GM23338 (cell line): ENCODE measurements at regions not wholly inside any gene's neighbourhood (a gene's known extent, or its start where the extent isn't known, plus 50 kb on each side); places are given as distances from the start of the nearest gene placed in this dataset.

ENCODE experiments used
- ATAC-seq: fragments of 200-7000 bp; cut with Tn5 transposase; 3 replicates; pipeline ENCODE4 v1.9.1; 2020
- DNase-seq: peaks from one replicate; pipeline ENCODE4 v3.0.0-alpha.2; 2015; ENCODE audit warnings: low spot score
- H2AFZ ChIP-seq: fragments of 200-600 bp; sonication (generic); 2 replicates; pipeline ENCODE4 v1.8.0; 2016; ENCODE audit warnings: antibody characterized with exemption, mild to moderate bottlenecking, moderate library complexity
- H3F3A ChIP-seq: fragments of 200-600 bp; sonication (generic); replicated peaks from 2 replicates; pipeline ENCODE4 v1.8.0; 2017; ENCODE audit warnings: antibody characterized with exemption, mixed run types, low read depth
- H3K27ac ChIP-seq: fragments of 200-600 bp; sonication (generic); 2 replicates; pipeline ENCODE4 v1.6.1; 2016; ENCODE audit warnings: low read depth
- H3K27me3 ChIP-seq: fragments of 200-600 bp; sonication (generic); 2 replicates; pipeline ENCODE4 v1.8.0; 2016; ENCODE audit warnings: mild to moderate bottlenecking, mixed run types, moderate library complexity; ENCODE audit not compliant: insufficient read depth
- H3K36me3 ChIP-seq: fragments of 200-600 bp; sonication (generic); 2 replicates; pipeline ENCODE4 v1.8.0; 2016; ENCODE audit warnings: mild to moderate bottlenecking; ENCODE audit not compliant: insufficient read depth
- H3K4me1 ChIP-seq: fragments of 200-600 bp; sonication (generic); 2 replicates; pipeline ENCODE4 v1.8.0; 2016; ENCODE audit warnings: mild to moderate bottlenecking, moderate library complexity; ENCODE audit not compliant: insufficient read depth
- H3K4me2 ChIP-seq: fragments of 200-600 bp; sonication (generic); 2 replicates; pipeline ENCODE4 v1.7.1; 2017; ENCODE audit warnings: mixed run types
- H3K4me3 ChIP-seq: fragments of 200-600 bp; sonication (generic); 2 replicates; pipeline ENCODE4 v1.6.1; 2016; ENCODE audit warnings: mixed run types
- H3K79me2 ChIP-seq: fragments of 200-600 bp; sonication (generic); replicated peaks from 2 replicates; pipeline ENCODE4 v1.8.0; 2017; ENCODE audit warnings: mild to moderate bottlenecking; ENCODE audit not compliant: insufficient read depth
- H3K9me2 ChIP-seq: fragments of 200-600 bp; sonication (generic); 2 replicates; pipeline ENCODE4 v1.8.0; 2017; ENCODE audit not compliant: insufficient read depth
- H4K20me1 ChIP-seq: fragments of 200-600 bp; sonication (generic); replicated peaks from 2 replicates; pipeline ENCODE4 v1.8.0; 2017; ENCODE audit warnings: mild to moderate bottlenecking; ENCODE audit not compliant: insufficient read depth
- H3K27ac Mint-ChIP-seq: 2 replicates; pipeline ENCODE4 v1.8.0; 2020; ENCODE audit warnings: inconsistent platforms, mild to moderate bottlenecking, moderate library complexity, mixed read lengths
- H3K27me3 Mint-ChIP-seq: 3 replicates; pipeline ENCODE4 v1.8.0; 2022; ENCODE audit warnings: low read depth, mild to moderate bottlenecking, moderate library complexity, mixed read lengths, inconsistent platforms; ENCODE audit not compliant: insufficient read depth, poor library complexity
- H3K36me3 Mint-ChIP-seq: 3 replicates; pipeline ENCODE4 v1.8.0; 2021; ENCODE audit warnings: low read depth, mild to moderate bottlenecking, inconsistent platforms, moderate library complexity, mixed read lengths
- H3K4me1 Mint-ChIP-seq: 3 replicates; pipeline ENCODE4 v1.8.0; 2020; ENCODE audit warnings: mild to moderate bottlenecking, inconsistent platforms, mixed read lengths
- H3K4me3 Mint-ChIP-seq: 3 replicates; pipeline ENCODE4 v1.8.0; 2021; ENCODE audit warnings: moderate library complexity, mild to moderate bottlenecking, inconsistent platforms, mixed read lengths
- H3K9me3 Mint-ChIP-seq: 3 replicates; pipeline ENCODE4 v1.8.0; 2020; ENCODE audit warnings: moderate library complexity, mild to moderate bottlenecking, inconsistent platforms, mixed read lengths
- CREB1 ChIP-seq: fragments of 250-450 bp; sonication (Bioruptor Pico); IDR thresholded peaks from 2 replicates; pipeline ENCODE4 v1.5.0; 2020; ENCODE audit warnings: low read depth, mild to moderate bottlenecking, moderate library complexity
- CTCF ChIP-seq, 2 experiments: fragments of 200-600 bp in 1 of 2; sonication (generic) in 1 of 2; conservative IDR thresholded peaks; 2 replicates each; pipeline versions ENCODE4 v1.5.1 to v1.6.1; 2016 to 2017; ENCODE audit warnings: antibody characterized with exemption in 2 of 2, low read depth in 2 of 2, mild to moderate bottlenecking in 2 of 2, moderate library complexity in 1 of 2
- ETS1 ChIP-seq: IDR thresholded peaks from 2 replicates; pipeline ENCODE4 v1.6.1; 2016; ENCODE audit warnings: antibody characterized with exemption
- EZH2 ChIP-seq: fragments of 200-600 bp; sonication (generic); IDR thresholded peaks from one replicate; pipeline ENCODE4 v1.8.0; 2017; ENCODE audit warnings: antibody characterized with exemption, mild to moderate bottlenecking, low read depth; ENCODE audit not compliant: unreplicated experiment
- EZH2phosphoT487 ChIP-seq: fragments of 200-600 bp; sonication (generic); IDR thresholded peaks from one replicate; pipeline ENCODE4 v1.8.1; 2018; ENCODE audit warnings: antibody characterized with exemption; ENCODE audit not compliant: unreplicated experiment
- JUNB ChIP-seq: IDR thresholded peaks from one replicate; pipeline ENCODE4 v1.6.1; 2016; ENCODE audit warnings: antibody characterized with exemption; ENCODE audit not compliant: unreplicated experiment
- NANOG ChIP-seq: IDR thresholded peaks from 2 replicates; pipeline ENCODE4 v1.6.1; 2016; ENCODE audit warnings: antibody characterized with exemption, borderline replicate concordance
- POLR2AphosphoS5 ChIP-seq: IDR thresholded peaks from 2 replicates; pipeline ENCODE4 v1.6.1; 2016; ENCODE audit warnings: antibody characterized with exemption, low read depth
- REST ChIP-seq: IDR thresholded peaks from one replicate; pipeline ENCODE4 v1.6.1; 2018; ENCODE audit warnings: antibody characterized with exemption; ENCODE audit not compliant: unreplicated experiment
- STAT1 ChIP-seq: IDR thresholded peaks from one replicate; pipeline ENCODE4 v1.6.1; 2016; ENCODE audit warnings: antibody characterized with exemption; ENCODE audit not compliant: unreplicated experiment
- ZNF114 ChIP-seq: fragments of 250-450 bp; sonication (Bioruptor Pico); IDR thresholded peaks from 2 replicates; pipeline ENCODE4 v1.5.0; 2020; ENCODE audit warnings: mild to moderate bottlenecking, moderate library complexity
- ZNF331 ChIP-seq: fragments of 250-450 bp; sonication (Bioruptor Pico); IDR thresholded peaks from 2 replicates; pipeline ENCODE4 v1.5.0; 2020; ENCODE audit warnings: low read depth, mild to moderate bottlenecking, moderate library complexity
- ZNF462 ChIP-seq: fragments of 250-450 bp; sonication (Bioruptor Pico); IDR thresholded peaks from 2 replicates; pipeline ENCODE4 v1.5.0; 2020; ENCODE audit warnings: mild to moderate bottlenecking, moderate library complexity

DNA sequence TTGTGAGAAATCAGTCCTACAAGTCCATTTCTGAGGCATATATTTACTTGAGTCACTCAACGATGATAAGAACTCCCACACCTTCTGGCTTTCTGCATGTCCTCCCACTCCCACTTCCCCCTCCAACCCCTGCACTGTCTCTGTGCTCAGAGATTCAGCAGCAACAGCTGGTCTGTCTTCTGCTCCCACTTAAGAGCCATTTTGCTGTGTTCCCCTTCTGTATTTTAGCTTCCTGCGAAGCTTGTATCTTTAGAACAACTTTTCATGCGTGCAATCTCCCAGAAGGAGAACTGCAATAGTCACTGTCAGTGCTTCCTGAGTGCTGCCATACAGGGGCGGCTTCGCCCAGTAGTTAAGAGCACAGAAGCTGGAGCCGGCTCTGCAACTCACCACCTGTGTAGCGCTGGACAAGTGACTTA is 90.0 kb upstream of the SPATA12 start:
- peaks cover 7% of the 10 kb centered on the region; the same call in 2 of the 3 replicates for H3K9me3 Mint-ChIP-seq
- Histone ChIP-seq H3K4me1 (no peaks in the 10 kb centered on the region; the same call in 1 of the 2 replicates), H2AFZ (no peak overlapping the region), H3K27ac (no peak overlapping the region), H3K79me2 (no peaks in the 10 kb centered on the region), H3K9me2 (no peaks in the 10 kb centered on the region), H3K4me3 (no peak overlapping the region), H3K27me3 (no peaks in the 10 kb centered on the region), H3F3A (no peaks in the 10 kb centered on the region), H3K36me3 (no peaks in the 10 kb centered on the region), H3K4me2 (no peak overlapping the region), H4K20me1 (no peaks in the 10 kb centered on the region)
- DNase-seq (no peak), ATAC-seq (peak; percentile 44; the same call in 2 of the 3 replicates)
- H3K4me3 Mint-ChIP-seq, result no peak overlapping the region
- peaks cover 8% of the 10 kb centered on the region for H3K27me3 Mint-ChIP-seq
- H3K36me3 Mint-ChIP-seq, result no peaks in the 10 kb centered on the region
- TF ChIP-seq ETS1 (no peak), EZH2phosphoT487 (no peak), ZNF462 (CRISPR knock-in tag) (no peak), POLR2AphosphoS5 (no peak), EZH2 (no peak), CREB1 (CRISPR knock-in tag) (no peak), ZNF114 (CRISPR knock-in tag) (no peak), NANOG (no peak), CTCF (conservative IDR thresholded peaks at IDR 0.05; ENCODE audit: low read depth in 2 of 2) (no peak), REST (no peak), JUNB (no peak), ZNF331 (CRISPR knock-in tag) (no peak), STAT1 (no peak)
- H3K27ac Mint-ChIP-seq, result no peak overlapping the region
- peaks cover 4% of the 10 kb centered on the region; the same call in 1 of the 3 replicates for H3K4me1 Mint-ChIP-seq
